Skeletal muscle satellite cell (primary cell): ENCODE measurements at regions not wholly inside any gene's neighbourhood (a gene's known extent, or its start where the extent isn't known, plus 50 kb on each side); places are given as distances from the start of the nearest gene placed in this dataset.

Experiments
- H3K27me3 ChIP-seq: 2 replicates; pipeline ENCODE4 v1.7.0; 2013; ENCODE audit warnings: low read length; ENCODE audit not compliant: control insufficient read depth, insufficient read depth
- H3K36me3 ChIP-seq: 2 replicates; pipeline ENCODE4 v1.7.0; 2013; ENCODE audit warnings: mild to moderate bottlenecking, control low read depth, low read length; ENCODE audit not compliant: insufficient read depth
- H3K4me1 ChIP-seq: 2 replicates; pipeline ENCODE4 v1.7.0; 2013; ENCODE audit warnings: low read length; ENCODE audit not compliant: control insufficient read depth, insufficient read depth
- H3K4me2 ChIP-seq: 2 replicates; pipeline ENCODE4 v1.7.0; 2013; ENCODE audit warnings: mild to moderate bottlenecking, low read length
- H3K4me3 ChIP-seq: 2 replicates; pipeline ENCODE4 v1.7.0; 2013; ENCODE audit warnings: low read length
- H3K9ac ChIP-seq: 2 replicates; pipeline ENCODE4 v1.7.0; 2013; ENCODE audit warnings: mild to moderate bottlenecking, low read depth, low read length, moderate library complexity
- H3K9me3 ChIP-seq: replicated peaks from 2 replicates; pipeline ENCODE4 v1.7.0; 2013; ENCODE audit warnings: mild to moderate bottlenecking, control low read depth, low read length

- no peaks in the 10 kb centered on the region for H3K9me3 ChIP-seq
- no peak overlapping the region for H3K9ac ChIP-seq
- H3K36me3 ChIP-seq: no peaks in the 10 kb centered on the region
- no peak overlapping the region for H3K4me3 ChIP-seq
- no peaks in the 10 kb centered on the region for H3K4me1 ChIP-seq
- no peaks in the 10 kb centered on the region for H3K27me3 ChIP-seq
- H3K4me2 ChIP-seq: no peak overlapping the region
Measured at GRCh38 chr16:48879223-48880122, 269.5 kb upstream of the N4BP1 start.

DNA sequence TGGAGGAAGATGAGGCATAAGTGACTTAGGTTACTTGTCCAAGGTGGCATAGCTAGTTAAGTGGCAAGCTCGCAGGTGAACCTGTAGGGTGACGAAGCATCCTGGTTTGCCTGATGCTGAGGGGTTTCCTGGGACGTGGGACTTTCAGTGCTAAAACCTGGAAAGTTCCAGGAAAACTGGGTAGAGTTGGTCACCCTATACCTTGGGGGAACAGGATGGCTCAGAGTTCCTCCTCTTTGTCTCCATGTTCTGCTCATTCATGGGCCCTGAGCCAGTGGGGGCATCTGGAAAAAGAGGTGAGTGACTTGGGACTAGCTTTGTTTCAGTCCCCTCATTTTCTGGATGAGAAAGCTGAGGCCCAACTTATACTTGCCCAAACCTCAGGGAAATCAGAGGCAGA is 268.0 kb upstream of the N4BP1 start:
- H3K4me1 ChIP-seq: no peaks in the 10 kb centered on the region
- H3K36me3 ChIP-seq: no peaks in the 10 kb centered on the region
- no peak overlapping the region for H3K4me3 ChIP-seq
- no peaks in the 10 kb centered on the region for H3K9me3 ChIP-seq
- no peak overlapping the region for H3K9ac ChIP-seq
- no peak overlapping the region for H3K4me2 ChIP-seq
- no peaks in the 10 kb centered on the region for H3K27me3 ChIP-seq

DNA sequence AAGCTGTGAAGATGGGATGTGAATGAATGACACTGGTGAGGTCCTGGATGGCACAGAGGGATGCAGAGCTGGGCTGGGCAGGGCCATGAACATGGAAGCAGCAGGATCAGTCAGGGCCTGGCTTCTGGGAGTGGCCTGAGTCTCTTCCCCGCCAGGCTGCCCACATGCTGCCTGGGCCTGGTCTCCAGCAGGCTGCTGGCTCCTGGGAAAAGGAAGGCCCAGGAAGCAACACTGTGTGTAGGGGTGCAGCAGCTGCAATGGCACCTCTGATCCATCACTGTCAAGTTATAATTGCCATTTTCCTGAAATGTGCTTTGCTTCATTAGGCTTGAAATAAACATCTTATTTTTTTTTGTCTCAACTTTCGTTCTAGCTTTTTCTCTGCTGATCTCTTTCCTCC is 260.2 kb upstream of the N4BP1 start:
- no peak overlapping the region for H3K4me3 ChIP-seq
- H3K36me3 ChIP-seq: no peaks in the 10 kb centered on the region
- no peaks in the 10 kb centered on the region for H3K4me1 ChIP-seq
- no peak overlapping the region for H3K9ac ChIP-seq
- no peaks in the 10 kb centered on the region for H3K27me3 ChIP-seq
- H3K4me2 ChIP-seq: no peak overlapping the region
- no peaks in the 10 kb centered on the region for H3K9me3 ChIP-seq

- H3K27me3 ChIP-seq: no peaks in the 10 kb centered on the region
- peaks cover 8% of the 10 kb centered on the region for H3K9me3 ChIP-seq
- no peak overlapping the region for H3K4me2 ChIP-seq
- no peak overlapping the region for H3K4me3 ChIP-seq
- no peaks in the 10 kb centered on the region for H3K36me3 ChIP-seq
- H3K4me1 ChIP-seq: no peaks in the 10 kb centered on the region
- no peak overlapping the region for H3K9ac ChIP-seq
Measured at GRCh38 chr16:48865520-48865919, 255.5 kb upstream of the N4BP1 start.

DNA sequence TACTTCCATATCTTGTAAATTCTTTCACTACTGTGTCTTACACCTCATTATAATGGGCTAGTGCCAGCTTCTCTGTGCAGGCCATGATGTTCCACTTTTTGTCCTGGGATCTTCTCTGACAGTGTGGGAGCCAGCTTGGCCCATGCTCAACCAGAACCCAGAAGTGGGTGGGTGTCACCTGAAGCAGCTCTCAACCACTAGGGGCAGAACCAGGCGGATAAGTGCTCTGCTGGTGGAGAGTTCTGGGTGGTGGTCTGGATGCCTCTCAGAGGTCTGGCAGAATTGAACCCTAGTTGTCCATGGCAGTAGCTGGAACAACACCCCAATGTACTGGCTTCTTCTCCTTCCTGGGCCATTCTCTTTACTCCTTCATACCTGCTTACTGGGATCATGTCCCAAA is 254.1 kb upstream of the N4BP1 start:
- no peak overlapping the region for H3K4me2 ChIP-seq
- no peaks in the 10 kb centered on the region for H3K4me1 ChIP-seq
- H3K4me3 ChIP-seq: no peak overlapping the region
- no peaks in the 10 kb centered on the region for H3K27me3 ChIP-seq
- H3K9ac ChIP-seq: no peak overlapping the region
- H3K36me3 ChIP-seq: no peaks in the 10 kb centered on the region
- H3K9me3 ChIP-seq: peaks cover 8% of the 10 kb centered on the region

- Histone ChIP-seq H3K4me2 (no peak overlapping the region), H3K9me3 (peaks cover 8% of the 10 kb centered on the region), H3K4me3 (no peak overlapping the region), H3K36me3 (no peaks in the 10 kb centered on the region), H3K27me3 (no peaks in the 10 kb centered on the region), H3K9ac (no peak overlapping the region), H3K4me1 (no peaks in the 10 kb centered on the region)
Measured at GRCh38 chr16:48862087-48862532, 252.1 kb upstream of the N4BP1 start.

GRCh38 chr16:48860341-48860740 is 250.4 kb upstream of the N4BP1 start:
- Histone ChIP-seq H3K4me3 (no peak overlapping the region), H3K27me3 (no peaks in the 10 kb centered on the region), H3K4me2 (no peak overlapping the region), H3K36me3 (no peaks in the 10 kb centered on the region), H3K9ac (no peak overlapping the region), H3K4me1 (no peaks in the 10 kb centered on the region), H3K9me3 (peaks cover 8% of the 10 kb centered on the region)

DNA sequence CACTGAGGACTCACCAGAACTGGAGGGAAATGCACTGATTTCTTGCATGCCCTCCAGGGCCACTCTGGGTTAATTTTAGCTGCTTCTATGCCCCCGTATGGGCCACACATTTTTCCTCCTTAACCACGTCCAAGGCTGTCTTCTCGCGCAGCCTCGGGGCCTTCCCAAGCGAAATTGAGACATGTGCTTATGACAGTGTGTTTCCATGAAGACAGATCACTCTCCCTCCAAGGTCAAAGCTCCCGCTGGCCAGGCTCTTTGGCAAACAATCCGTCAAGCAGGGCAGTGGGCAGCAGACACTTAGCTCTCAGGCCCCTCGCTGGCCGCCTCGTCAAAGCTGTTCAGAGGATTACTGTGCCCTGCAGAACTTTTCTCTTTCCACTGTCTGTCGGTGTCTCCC is 243.0 kb upstream of the N4BP1 start:
- H3K27me3 ChIP-seq: no peaks in the 10 kb centered on the region
- no peak overlapping the region for H3K4me2 ChIP-seq
- no peak overlapping the region for H3K9ac ChIP-seq
- no peak overlapping the region for H3K4me3 ChIP-seq
- H3K9me3 ChIP-seq: no peaks in the 10 kb centered on the region
- no peaks in the 10 kb centered on the region for H3K4me1 ChIP-seq
- no peaks in the 10 kb centered on the region for H3K36me3 ChIP-seq

DNA sequence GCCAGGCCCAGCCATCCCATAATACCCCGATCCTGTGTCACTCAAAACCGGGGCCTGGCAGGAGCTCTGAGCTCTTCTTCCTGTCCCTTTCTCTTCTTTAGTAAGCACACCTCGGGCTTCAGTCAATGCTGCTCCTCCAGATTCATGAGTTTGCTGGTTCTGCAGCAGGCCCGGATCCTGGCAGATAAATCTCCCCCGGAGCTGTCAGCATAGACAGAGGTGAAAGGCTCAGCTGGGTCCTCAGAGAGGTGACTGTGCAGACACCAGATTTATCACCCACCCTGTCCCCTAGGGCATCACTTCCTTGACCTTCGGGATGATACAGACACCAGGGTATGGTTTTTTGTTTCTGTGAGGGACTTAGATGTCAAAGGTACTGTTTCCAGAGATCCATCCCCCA is 242.5 kb upstream of the N4BP1 start:
- no peaks in the 10 kb centered on the region for H3K36me3 ChIP-seq
- H3K4me1 ChIP-seq: no peaks in the 10 kb centered on the region
- no peak overlapping the region for H3K9ac ChIP-seq
- H3K27me3 ChIP-seq: no peaks in the 10 kb centered on the region
- H3K9me3 ChIP-seq: no peaks in the 10 kb centered on the region
- no peak overlapping the region for H3K4me3 ChIP-seq
- H3K4me2 ChIP-seq: no peak overlapping the region

GRCh38 chr16:48850097-48850770 is 240.3 kb upstream of the N4BP1 start:
- H3K9ac ChIP-seq: no peak overlapping the region
- no peak overlapping the region for H3K4me3 ChIP-seq
- H3K9me3 ChIP-seq: no peaks in the 10 kb centered on the region
- H3K27me3 ChIP-seq: no peaks in the 10 kb centered on the region
- H3K36me3 ChIP-seq: no peaks in the 10 kb centered on the region
- no peak overlapping the region for H3K4me2 ChIP-seq
- no peaks in the 10 kb centered on the region for H3K4me1 ChIP-seq

DNA sequence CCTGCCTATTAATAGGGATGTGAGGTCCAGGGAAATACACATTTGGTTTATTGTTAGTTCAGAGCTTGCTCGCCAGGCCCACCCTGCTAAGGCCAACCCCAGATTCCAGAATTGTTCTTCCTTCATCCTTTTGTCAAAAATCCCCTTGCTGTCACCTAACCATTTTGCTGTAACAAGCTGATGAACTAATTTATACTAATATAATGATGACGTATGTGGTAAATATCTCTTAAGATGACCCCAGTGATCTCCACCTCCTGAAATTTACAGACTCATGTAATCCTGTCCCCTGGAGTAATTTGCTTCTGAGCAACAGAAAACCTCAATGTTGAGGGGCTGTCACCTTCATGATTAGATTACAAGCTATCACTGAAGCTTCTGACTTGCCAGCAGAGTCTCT is 236.3 kb upstream of the N4BP1 start:
- Histone ChIP-seq H3K4me1 (no peaks in the 10 kb centered on the region), H3K36me3 (no peaks in the 10 kb centered on the region), H3K4me2 (no peak overlapping the region), H3K9ac (no peak overlapping the region), H3K9me3 (no peaks in the 10 kb centered on the region), H3K27me3 (no peaks in the 10 kb centered on the region), H3K4me3 (no peak overlapping the region)

GRCh38 chr16:48845261-48845660 is 235.3 kb upstream of the N4BP1 start:
- Histone ChIP-seq H3K27me3 (no peaks in the 10 kb centered on the region), H3K36me3 (no peaks in the 10 kb centered on the region), H3K4me3 (no peak overlapping the region)

More at GRCh38 chr16:48845261-48845660, 235.3 kb upstream of the N4BP1 start:
- no peak overlapping the region for H3K4me2 ChIP-seq
- H3K4me1 ChIP-seq: no peaks in the 10 kb centered on the region
- no peaks in the 10 kb centered on the region for H3K9me3 ChIP-seq
- H3K9ac ChIP-seq: no peak overlapping the region
